ENCODE measurements at regions not wholly inside any gene's neighbourhood (a gene's known extent, or its start where the extent isn't known, plus 50 kb on each side); places are given as distances from the start of the nearest gene placed in this dataset.
A peak's percentile ranks its signal among the peaks of the same experiment; 100 is the strongest.

DNA sequence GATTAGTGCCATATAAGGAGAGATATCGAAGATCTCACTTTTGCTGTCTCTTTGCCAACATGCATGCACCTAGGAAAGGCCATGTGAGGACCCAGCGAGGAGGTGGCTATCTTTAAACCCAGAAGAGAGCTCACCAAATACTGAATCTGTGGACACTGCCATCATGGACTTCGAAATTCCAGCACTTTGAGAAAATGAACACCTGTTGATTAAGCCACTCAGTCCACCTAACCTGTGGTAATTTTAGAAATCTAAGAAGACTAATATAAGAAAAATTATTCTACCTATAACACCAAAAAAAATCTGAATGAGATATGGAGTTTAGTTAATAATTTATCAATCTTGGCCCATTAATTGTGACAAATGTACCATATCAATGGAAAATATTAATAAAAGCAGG, 193.6 kb upstream of the CARD18 start:
- DNase-seq, result no peak

DNA sequence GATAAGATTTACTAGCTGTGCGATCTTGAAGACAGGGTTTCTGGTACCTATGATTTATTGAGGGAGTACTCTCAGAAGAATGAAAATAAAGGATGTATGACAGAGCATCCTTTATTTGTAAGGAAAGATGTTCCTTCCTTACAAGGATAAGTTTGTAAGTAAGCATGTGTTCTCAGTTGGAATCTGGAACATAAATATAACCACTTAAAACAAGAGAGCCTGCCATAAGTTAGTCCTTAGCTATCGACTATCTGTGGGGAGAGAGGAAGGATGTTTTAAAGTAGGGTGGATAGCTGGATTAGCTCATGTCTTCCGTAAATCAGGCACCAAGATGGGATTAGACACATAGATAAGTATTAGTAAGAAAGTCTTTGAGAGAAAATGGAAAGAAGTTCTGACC, 192.6 kb upstream of the CARD18 start:
- no peak for DNase-seq

DNA sequence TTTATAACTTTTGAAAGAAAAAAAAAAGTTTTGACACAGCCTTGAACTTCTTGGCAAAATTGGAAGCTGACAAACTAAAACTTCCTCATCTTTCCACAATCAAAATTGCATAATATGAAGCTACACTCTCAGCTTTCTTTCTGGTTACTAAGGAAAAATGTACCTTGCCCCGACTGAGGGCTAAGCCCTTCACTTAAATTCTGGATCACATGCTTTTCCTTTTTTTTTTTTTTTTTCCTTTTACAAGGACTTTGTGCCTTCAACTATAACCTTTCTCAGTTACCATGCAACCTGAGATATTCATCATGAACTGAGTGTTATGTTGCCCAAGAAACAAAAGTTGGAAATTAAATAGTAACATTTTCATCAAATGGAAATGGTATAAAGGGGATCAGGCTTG, 188.5 kb upstream of the CARD18 start:
- DNase-seq, result no peak

DNA sequence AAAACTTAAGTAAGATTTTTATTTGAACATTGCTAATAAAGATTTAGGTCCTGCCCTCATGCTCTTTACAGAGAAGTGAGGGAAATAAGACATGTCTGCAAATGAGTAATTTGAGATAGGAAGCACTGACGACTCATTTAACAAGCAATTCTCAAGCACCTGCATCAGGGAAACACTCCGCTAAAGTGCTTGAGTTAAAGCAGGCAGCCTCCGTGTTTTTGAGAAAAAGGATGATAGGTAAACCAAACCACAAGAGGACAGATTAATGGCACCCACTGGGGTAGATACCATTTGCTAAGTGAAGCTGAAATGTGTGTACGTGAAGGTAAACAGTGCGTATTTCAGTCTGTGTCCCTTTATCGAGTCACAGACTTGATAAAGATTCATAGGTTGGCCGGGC, 184.6 kb upstream of the CARD18 start:
- DNase-seq, result no peak

DNA sequence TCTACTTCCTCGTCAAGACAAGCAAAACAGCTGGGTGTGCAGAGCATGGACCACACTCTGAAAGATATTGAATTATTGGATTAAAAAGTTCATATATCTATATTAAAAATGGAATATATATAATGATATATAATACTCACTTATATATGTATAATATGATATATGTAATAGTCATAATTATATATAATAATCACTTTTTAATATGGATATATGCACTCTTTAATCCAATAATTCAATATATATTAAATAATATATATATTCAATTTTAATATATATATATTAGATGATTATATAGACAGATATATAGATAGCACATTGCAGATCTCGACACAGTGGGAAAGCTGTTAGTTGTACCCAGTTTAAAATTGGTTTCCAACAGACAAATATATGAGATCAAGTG, 182.1 kb upstream of the CARD18 start:
- no peak for DNase-seq

DNA sequence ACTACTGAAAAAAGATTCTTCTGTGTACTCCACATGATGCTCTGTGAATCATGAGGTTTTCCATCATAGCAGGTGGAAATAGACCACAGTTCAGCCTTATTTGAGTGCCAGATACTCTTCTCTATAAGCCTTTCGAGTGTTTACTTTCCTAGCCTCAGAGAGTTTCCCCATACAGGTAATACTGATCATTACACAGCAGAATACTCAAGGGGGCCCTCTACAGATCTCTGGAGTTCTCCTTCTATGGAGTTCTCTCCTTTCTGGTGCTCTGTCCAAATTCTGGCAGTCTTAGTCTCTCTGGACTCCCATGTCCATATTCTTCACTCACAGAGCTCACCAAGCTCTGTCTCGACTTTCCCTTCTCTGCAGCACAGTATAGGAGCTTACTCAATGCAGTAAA, 175.7 kb upstream of the CARD18 start:
- DNase-seq, result no peak

DNA sequence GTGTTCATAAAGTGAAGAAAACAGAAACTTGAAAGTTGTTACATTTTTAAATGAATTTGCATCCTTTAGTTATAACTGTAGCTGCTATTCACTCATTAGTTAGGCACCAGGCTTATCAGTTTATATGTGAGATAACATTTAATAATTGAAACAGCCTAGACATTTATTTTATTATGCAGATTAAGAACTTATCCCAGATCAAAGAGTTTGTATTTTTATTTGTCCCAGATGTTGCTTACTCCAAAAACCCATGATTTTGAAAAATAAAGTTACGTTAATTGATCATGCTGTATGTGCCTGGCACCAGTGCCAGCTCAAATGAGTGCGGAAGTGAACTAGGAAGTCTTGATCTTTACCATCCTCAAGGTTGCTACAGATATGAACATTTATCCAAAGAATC, 172.7 kb upstream of the CARD18 start:
- DNase-seq, result no peak

DNA sequence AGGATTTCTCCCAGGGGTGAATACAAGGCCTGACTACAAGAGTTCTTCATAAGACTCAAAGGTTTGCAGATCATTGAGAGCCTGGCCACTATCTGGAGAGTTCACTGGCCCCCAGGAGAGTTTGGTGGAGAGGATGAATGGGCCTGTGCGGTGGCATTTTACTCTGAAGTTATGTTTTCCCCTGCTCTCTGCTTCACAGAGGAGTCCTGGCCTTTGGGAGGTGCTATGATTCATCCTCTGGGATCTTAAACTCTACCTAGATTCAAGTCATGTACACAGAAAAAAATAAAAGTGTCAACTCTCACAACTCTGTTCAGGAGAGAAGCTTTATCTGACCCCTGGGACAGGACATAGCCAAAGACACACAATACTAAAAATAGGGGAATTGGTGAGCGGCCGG, 159.1 kb upstream of the CARD18 start:
- DNase-seq, result no peak

DNA sequence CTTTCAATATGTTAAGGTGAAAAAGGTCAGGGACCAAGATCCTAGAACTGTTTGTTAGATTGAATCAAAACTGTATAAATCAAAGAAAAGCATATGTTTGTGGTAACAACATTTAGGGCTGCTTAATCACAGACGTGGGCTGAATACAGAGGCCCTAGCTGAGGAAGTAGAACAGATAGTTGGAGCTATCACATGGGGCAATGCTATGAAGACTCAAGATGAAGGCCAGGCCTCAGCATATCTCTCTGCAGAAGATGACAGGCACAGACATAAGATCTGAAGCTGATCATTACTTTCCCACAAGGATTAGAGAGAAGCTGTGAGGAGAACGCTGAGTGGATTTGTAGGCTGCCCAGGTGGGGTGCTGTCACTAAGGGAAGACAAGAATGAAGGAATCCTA, 158.6 kb upstream of the CARD18 start:
- no peak for DNase-seq

DNA sequence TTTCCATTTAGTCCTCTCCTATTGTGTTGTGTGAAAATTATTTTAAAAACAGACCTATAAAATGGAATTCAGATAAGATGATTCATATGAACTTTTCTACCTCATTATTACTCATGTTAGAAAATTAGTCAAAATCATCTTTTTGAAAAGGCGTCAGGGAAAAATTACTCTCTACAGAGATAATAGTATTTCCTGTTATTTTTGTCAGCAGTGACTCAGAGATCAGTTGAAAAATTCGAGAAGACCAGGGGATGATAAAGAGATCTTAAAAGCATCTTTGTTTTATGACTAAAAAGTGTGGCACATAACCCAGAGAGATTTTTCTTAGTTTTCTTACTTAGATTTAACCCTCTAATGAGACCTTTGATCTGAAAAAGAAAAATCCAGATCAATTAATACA, 157.9 kb upstream of the CARD18 start:
- DNase-seq, result peak in 1 of 51 donors; percentile 31

DNA sequence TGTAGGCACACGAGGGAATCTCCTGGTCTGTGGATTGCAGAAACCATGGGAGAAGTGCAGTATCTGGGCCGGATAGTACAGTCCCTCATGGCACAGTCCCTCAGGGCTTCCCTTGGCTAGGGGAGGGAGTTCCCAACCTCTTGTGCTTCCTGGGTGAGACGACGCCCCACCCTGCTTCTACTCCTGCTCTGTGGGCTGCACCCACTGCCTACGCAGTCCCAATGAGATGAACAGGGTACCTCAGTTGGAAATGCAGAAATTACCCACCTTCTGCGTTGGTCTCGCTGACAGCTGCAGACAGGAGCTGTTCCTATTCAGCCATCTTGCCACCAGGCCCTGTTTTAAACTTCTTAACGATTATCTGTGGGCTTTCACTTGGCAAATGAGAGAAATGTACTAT, 157.2 kb upstream of the CARD18 start:
- DNase-seq, result no peak

DNA sequence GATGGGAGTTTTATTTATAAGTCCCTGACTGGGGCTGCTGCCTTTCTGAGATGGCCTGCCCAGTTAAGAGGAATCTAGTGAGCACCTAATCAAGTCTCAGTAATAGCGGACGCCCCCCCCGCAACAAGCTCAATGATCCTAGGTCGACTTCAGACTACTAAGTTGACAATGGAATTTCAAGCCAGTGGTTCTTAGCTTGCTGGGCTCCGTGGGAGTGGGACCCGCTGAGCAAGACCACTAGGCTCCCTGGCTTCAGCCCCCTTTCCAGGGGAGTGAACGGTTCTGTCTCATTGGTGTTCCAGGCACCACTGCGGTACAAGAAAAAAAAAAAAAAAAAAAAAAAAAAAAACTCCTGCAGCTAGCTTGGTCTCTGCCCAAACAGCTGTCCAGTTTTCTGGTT, 156.8 kb upstream of the CARD18 start:
- no peak for DNase-seq

DNA sequence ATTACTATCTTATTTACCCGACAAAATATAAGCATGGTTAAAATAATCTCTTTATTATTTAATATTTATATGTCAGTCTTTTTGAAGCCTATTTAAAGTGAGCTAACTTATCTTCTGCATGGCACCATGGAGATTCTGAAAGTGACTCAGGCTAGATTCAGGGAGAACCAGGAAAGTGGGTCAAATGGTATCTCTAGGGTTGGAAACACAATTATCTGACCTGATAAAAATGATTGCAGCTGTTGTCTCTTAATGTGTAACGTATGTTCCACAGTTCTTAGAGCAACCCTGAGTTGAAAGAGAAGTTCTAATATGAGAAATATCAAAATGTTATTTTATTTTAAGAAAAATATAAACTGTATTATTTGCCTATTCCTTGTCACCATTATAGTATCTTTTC, 143.1 kb upstream of the CARD18 start:
- no peak for DNase-seq

DNA sequence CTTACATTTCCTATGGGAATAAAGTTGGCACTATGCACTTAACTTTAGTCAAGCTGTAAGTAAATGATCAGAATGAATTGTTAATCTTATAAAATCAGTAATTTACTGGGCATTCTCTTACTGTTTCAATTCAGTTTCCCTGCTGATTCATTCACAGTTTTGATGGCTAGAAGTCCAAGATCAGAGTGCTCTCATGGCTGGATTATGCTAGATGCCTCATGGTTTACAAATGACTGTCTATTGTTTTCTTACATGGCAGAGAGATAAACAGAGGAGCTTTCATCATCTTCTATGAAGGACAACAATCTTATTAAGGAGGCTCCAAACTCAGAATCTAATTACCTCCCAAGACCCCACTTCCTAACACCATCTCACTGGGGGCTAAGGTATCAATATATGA, 135.1 kb upstream of the CARD18 start:
- DNase-seq, result no peak

DNA sequence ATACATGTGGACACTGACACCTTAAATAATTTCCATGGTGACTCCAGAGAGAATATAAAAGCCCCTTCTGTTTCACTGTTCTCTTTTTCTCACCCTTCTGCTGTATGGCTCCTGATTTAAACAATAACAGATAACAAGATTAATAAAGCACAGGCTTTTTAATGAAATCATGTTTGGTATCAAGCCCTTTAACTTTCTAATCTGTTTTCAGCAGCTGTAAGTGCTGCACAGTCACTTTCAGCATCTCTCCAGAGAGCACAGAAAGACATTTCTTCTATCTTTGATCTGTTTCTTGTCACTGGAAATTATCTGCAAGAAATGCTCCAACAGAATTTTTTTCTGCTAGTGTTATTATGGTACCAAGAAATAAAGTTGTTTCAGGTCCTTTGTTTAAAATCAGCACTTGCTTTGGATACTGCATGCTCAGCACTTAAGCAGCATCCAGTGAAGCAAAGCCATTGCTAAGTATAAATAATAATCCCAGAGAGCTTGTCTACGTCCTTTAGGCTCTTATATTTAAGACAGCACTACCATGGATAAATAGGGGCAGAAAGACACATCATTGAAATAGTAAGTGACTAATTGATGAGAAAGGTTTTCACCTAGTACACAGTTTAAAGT, 134.2 kb upstream of the CARD18 start:
- no peak for DNase-seq

DNA sequence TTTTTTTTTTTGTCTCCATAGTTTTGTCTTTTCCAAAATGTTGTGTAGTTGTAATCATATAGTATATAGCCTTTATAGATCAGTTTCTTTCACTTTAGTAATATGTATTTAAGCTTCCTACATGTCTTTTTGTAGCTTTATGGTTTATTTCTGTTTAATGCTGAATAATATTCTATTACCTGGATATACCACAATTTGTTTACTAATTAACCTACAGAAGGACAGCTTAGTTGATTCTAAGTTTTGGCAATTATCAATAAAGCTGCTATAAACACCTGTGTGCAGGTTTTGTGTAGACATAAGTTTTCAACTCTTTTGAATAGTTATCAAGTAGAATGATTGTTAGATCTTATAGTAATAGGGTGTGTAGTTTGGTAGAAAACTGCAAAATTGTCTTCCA, 130.3 kb upstream of the CARD18 start:
- DNase-seq, result no peak

DNA sequence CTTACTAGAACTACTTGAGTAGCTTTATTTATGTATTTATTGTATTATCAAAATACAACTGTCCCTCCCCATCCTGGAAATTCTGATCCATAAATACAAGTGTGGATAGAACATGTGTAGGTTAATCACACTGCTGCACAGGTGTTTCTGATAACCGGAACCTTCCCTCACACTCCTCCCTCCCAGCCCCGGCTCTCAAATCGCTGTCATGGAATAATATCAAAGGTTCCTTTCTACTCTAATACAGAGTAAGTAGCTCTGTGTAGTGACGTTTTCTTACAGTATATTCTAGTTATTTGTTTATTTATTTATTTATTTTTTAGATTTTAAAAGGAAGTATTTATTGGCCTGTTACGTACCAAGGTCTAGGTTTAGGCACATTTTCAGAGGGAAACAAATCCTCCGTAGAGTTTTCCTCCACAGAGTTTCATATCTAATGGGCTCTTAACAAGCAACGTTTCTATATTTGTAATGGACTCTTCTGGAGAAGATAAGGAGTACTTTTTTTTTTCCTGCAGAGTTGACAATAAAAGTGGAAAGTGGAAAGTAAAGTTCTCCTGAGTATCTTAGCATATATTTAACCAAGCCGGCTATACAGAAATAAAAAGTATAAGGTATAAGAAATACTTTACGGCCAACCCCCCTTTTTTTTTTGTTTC, 129.0 kb upstream of the CARD18 start:
- no peak for DNase-seq

DNA sequence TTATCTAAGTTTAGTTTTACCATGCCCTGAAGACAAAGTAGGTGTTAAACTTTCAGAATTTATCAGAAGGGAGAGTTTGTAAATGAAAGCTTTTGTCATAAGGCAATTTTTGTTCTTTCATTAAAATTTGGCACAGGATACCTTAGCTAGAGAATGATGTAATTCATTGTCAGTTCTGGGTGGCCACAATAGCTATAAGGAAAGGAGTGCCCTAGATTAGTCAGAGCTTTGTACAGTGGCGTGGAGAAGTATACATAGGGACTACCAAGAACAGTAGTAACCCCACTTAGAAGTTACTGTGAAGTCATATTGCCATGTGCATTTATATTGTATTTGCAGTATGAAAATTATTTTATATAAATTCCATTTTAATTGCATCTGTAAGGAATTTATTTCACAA, 126.3 kb upstream of the CARD18 start:
- no peak for DNase-seq

DNA sequence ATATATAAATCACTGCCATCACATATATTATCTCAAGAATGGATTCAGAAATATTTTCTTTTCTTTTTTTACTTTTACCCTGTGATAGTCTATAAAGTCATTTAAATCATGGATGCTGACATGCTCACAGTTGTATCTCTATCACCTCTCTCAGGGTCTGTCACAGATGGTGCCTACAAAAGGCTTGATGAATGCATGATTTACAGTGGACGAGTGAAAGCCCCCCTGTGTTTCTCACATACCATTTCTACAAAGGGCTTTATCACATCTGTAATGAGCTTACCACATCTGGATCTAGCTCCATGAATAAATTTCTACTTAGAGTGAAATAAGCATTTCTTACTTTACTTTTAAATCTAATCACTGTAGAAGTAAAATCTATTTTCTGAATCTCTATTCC, 121.4 kb upstream of the CARD18 start:
- DNase-seq, result no peak

DNA sequence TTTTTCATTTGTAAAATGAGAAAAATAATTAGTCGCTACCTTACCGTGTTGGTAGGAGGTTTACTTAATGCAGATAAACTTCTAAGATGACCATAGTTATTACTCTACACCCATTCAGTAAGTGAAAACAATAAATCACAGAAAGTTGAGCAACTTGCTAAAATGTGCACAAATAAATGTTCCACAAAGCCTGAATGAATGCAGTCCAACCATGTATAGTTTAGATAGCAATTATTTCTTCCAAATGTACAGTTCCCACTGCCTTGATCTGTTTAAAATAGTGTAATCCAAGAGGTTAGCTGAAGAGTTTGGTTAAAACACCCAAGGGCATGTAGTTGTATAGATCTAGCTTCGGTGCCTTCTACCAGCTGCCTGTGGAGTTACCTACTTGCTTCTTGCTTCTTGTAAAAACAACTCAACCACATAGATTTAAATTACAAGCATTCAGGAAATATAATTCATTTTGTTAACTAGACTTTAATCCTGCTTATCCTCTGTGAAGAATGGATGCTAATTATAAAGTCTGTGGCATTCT, 106.3 kb upstream of the CARD18 start:
- no peak for DNase-seq

DNA sequence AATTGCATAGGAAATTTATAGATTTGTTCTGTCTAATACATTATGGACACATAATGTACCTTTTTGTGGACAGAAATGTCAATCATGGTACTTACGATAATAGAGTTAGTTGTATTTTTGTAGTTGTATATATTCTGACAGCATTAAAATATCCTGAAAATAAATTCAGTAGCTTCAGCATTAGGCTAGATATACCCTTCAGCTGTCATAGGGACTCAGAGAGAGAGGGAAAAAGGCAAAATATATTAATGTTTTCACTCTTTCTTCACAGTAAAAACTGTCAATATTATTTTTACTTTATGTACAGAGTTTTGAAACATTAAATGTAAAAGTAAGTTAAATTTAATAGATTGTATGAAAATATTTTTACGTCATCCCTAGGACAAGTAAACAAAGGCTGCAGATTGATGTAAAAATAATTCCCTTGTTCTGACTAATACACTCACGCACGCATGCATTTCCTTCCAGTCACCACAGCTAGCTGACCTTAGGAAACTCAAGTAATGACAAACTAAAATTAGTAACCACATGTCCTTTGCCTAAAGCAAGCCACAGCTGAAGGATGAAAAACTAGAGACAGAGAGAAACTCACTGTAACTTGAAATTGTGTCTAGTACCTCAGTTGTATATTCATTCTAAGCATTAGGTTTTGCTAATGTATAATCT, 104.7 kb upstream of the CARD18 start:
- DNase-seq, result no peak

DNA sequence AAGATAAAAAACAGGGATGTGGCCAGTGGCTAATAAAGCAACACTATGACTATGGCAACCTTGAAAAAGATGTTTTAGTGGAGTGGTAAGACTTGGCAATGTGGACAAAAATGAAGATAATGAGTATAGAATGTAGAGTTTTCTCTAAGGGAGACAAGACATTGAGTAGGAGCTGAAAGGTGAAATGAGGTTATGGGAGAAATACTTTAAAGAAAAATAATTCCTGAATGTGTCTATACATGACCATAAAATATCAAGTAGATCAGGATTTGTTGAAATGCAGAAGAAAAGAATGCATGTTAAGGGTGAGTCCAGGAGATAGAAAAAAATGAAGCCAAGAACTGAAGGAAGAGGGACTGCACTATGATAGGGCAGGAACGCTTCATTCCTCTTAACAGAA, 101.6 kb upstream of the CARD18 start:
- no peak for DNase-seq

DNA sequence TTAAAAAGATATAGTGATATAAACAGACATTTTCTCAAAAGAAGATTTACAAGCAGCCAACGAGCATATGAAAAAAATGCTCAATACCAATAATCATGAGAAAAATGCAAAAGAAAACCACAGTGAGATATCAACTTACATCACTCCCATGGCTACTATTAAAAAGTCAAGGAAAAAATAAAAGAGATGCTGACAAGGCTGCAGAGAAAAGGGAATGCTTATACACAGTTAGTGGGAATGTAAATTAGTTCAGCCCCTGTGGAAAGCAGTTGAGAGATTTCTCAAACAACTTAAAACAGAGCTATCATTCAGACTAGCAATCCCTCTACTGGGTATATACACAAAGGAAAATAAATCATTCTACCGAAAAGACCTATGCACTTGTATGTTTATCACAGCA, 97.1 kb upstream of the CARD18 start:
- no peak for DNase-seq
